Vagina (tissue), 2 donors: ENCODE measurements at regions not wholly inside any gene's neighbourhood (a gene's known extent, or its start where the extent isn't known, plus 50 kb on each side); places are given as distances from the start of the nearest gene placed in this dataset.

Source experiments
- DNase-seq, 2 donors: peaks; one replicate each; pipeline ENCODE4 v3.0.0-alpha.2; 2017; ENCODE audit errors: extremely low spot score in 2 of 2
- H3K27ac ChIP-seq: fragments of 200-600 bp; sonication (generic); one replicate; pipeline ENCODE4 v1.5.1; 2019
- H3K27me3 ChIP-seq: fragments of 200-600 bp; sonication (generic); one replicate; pipeline ENCODE4 v1.5.1; 2019
- H3K36me3 ChIP-seq, 2 donors: fragments of 200-600 bp; sonication (generic); one replicate each; pipeline ENCODE4 v1.5.1; 2017 to 2019
- H3K4me1 ChIP-seq: fragments of 200-600 bp; sonication (generic); one replicate; pipeline ENCODE4 v1.5.1; 2019
- H3K4me3 ChIP-seq, 2 donors: fragments of 200-600 bp; sonication (generic); 1 replicate in 1 of 2; 2 replicates in 1 of 2; pipeline ENCODE4 v1.5.1; 2016 to 2019
- H3K9me3 ChIP-seq: fragments of 200-600 bp; sonication (generic); one replicate; pipeline ENCODE4 v1.5.1; 2019
- CTCF ChIP-seq, 3 experiments: fragments of 450-650 bp in 2 of 3; fragments of 200-600 bp in 1 of 3; sonication (generic) in 1 of 3; IDR thresholded peaks; one replicate each; pipeline ENCODE4 v1.5.1; 2017 to 2019; ENCODE audit warnings: antibody characterized with exemption in 3 of 3, mild to moderate bottlenecking in 2 of 3, moderate library complexity in 2 of 3
- POLR2A ChIP-seq, 2 donors: fragments of 450-650 bp; IDR thresholded peaks; one replicate each; pipeline ENCODE4 v1.6.1; 2017; ENCODE audit warnings: antibody characterized with exemption in 2 of 2, mild to moderate bottlenecking in 2 of 2, moderate library complexity in 2 of 2
- POLR2AphosphoS5 ChIP-seq, 2 donors: sonication (generic); formaldehyde crosslinking; IDR thresholded peaks; one replicate each; pipeline ENCODE4 v1.9.0; 2017; ENCODE audit warnings: antibody characterized with exemption in 2 of 2, mild to moderate bottlenecking in 2 of 2, low read depth in 1 of 2; ENCODE audit not compliant: insufficient read depth in 1 of 2
- intact Hi-C: fragments of 100-400 bp; cut with DNase I; formaldehyde crosslinking; loops from one replicate; pipeline ENCODE4 v1.15.1; 2023

DNA sequence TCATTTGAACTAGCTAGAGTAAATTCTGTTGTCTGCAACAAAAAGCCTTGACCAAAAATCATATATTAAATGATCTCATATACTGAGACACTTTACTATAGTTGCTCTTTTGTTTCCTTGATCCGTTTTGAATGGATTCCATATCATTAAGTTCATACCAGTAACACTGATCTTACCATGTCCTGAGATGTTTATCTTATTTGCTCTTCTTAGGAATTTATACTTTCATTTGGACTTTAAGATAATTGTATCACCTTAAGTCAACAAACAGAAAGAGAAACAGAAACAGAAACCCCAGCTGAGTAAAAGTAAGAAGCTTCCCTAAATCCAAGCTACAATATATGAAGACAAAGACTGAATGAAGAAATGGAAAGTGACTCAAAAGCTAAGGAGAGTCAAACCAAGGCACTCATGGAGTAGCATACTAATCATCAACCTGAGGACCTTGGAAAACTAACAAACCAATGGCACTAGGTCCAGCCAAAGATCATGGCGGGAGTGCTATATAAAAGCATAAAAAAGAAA lies 106.5 kb upstream of the COX10 start:
- no peak for TF ChIP-seq POLR2A (IDR thresholded peaks at IDR 0.05)
- TF ChIP-seq CTCF (IDR thresholded peaks at IDR 0.05), result no peak
- no peak for TF ChIP-seq POLR2AphosphoS5 (IDR thresholded peaks at IDR 0.05; ENCODE audit: insufficient read depth in 1 of 2, low read depth in 1 of 2)
- intact Hi-C loops, result no loop called here
- H3K4me1 ChIP-seq, result no peaks in the 10 kb centered on the region
- no peaks in the 10 kb centered on the region for H3K27me3 ChIP-seq
- H3K4me3 ChIP-seq, result no peak overlapping the region
- no peaks in the 10 kb centered on the region for H3K9me3 ChIP-seq
- DNase-seq, result no peak
- H3K27ac ChIP-seq, result no peak overlapping the region
- no peaks in the 10 kb centered on the region for H3K36me3 ChIP-seq

DNA sequence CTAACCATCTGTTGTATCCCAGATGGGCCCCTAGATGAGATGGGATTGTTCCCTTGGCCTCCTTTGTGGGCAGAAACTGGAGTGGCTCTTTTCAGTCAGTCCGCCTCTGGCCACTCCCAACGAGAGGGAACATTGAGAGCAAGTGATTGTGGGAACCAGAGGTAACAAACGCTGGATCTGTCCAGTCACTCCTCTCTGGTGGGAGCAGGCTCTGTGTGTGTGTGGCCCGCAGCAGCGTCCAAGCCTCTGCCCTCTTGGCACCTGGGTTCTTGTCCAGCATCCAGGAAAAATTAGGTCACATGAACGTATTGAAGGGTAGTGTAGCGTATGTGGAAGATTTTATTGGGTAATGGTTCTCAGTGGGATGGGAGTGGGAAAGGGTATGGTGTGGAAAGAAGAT lies 101.9 kb upstream of the COX10 start:
- intact Hi-C loops, result no loop called here
- Histone ChIP-seq H3K27ac (no peak overlapping the region), H3K4me1 (no peaks in the 10 kb centered on the region), H3K9me3 (no peaks in the 10 kb centered on the region), H3K4me3 (no peak overlapping the region), H3K27me3 (no peaks in the 10 kb centered on the region), H3K36me3 (no peaks in the 10 kb centered on the region)
- TF ChIP-seq POLR2AphosphoS5 (IDR thresholded peaks at IDR 0.05; ENCODE audit: insufficient read depth in 1 of 2, low read depth in 1 of 2), result no peak
- no peak for TF ChIP-seq POLR2A (IDR thresholded peaks at IDR 0.05)
- no peak for TF ChIP-seq CTCF (IDR thresholded peaks at IDR 0.05)
- peak in 1 of 2 donors; percentile 80 for DNase-seq

- DNase-seq, result peak in 1 of 2 donors; percentile 1
- intact Hi-C loops, result no loop called here
- Histone ChIP-seq H3K4me3 (no peak overlapping the region), H3K9me3 (no peaks in the 10 kb centered on the region), H3K4me1 (no peaks in the 10 kb centered on the region), H3K27ac (no peak overlapping the region), H3K36me3 (no peaks in the 10 kb centered on the region), H3K27me3 (no peaks in the 10 kb centered on the region)
- TF ChIP-seq POLR2AphosphoS5 (IDR thresholded peaks at IDR 0.05; ENCODE audit: insufficient read depth in 1 of 2, low read depth in 1 of 2) (no peak), CTCF (IDR thresholded peaks at IDR 0.05) (no peak), POLR2A (IDR thresholded peaks at IDR 0.05) (no peak)
Observed at GRCh38 chr17:13970531-13970930, 98.8 kb upstream of the COX10 start.

DNA sequence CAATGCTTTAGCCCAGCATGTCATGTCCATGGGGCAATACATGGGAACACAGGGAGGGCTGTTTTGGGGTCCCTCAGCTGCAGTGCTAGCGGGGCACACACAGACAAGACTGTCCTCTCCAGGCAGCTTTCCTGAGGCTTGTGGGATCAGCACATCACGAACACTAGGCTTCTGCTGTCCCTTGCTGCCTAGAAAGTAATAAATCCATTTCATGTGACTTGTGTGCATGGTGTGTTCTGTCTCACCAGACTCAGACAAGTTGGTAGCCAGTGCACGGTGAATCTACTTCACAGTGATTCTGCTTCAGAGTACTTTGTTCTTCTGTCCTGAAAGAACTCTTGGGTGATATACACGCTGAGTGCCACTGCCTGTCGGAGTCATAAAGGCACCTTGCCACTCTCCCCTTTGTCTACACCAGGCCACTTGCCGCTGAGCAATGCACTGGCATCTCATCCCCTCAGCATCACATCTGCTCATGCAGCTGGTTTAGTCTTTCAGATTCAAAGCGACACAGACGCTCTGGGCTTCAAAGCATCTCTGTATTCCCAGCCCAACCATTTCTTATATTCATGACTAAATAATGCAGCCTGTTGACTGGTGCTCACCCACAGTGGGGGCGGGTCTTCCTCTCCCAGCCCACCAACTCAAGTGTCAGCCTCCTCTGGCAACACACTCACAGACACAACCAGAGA lies 95.2 kb upstream of the COX10 start:
- no peak overlapping the region for H3K4me3 ChIP-seq
- H3K36me3 ChIP-seq, result no peaks in the 10 kb centered on the region
- H3K4me1 ChIP-seq, result no peaks in the 10 kb centered on the region
- intact Hi-C loops, result no loop called here
- peak in 1 of 2 donors; percentile 49 for DNase-seq
- H3K27ac ChIP-seq, result no peak overlapping the region
- TF ChIP-seq POLR2AphosphoS5 (IDR thresholded peaks at IDR 0.05; ENCODE audit: insufficient read depth in 1 of 2, low read depth in 1 of 2) (no peak), POLR2A (IDR thresholded peaks at IDR 0.05) (no peak)
- H3K27me3 ChIP-seq, result no peaks in the 10 kb centered on the region
- no peaks in the 10 kb centered on the region for H3K9me3 ChIP-seq

DNA sequence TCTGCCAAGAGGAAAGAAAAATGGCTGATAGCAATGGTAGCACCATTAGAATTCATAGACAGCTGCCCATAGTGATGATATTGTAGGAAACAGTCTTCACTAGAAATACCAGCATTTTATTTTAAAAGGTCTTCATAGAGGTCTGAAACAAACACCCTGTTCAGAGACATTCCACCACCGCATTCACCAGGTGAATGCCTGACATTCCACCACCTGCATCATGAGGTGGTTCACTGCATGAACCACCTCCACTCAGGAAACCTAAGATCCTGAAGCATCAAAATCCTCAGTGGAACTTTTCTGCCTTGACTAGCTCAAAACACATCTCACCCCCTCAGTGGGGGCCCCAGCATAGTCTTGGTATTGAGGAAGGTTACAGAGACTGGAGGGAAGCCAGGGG lies 91.5 kb upstream of the COX10 start:
- no peaks in the 10 kb centered on the region for H3K27me3 ChIP-seq
- H3K4me3 ChIP-seq, result no peak overlapping the region
- no peak for DNase-seq
- no peaks in the 10 kb centered on the region for H3K4me1 ChIP-seq
- intact Hi-C loops, result no loop called here
- no peak overlapping the region for H3K27ac ChIP-seq
- H3K36me3 ChIP-seq, result no peaks in the 10 kb centered on the region
- no peak for TF ChIP-seq POLR2A (IDR thresholded peaks at IDR 0.05)
- TF ChIP-seq CTCF (IDR thresholded peaks at IDR 0.05), result no peak
- no peak for TF ChIP-seq POLR2AphosphoS5 (IDR thresholded peaks at IDR 0.05; ENCODE audit: insufficient read depth in 1 of 2, low read depth in 1 of 2)
- H3K9me3 ChIP-seq, result no peaks in the 10 kb centered on the region
